NCI-H1694 (cell line): ENCODE measurements at regions not wholly inside any gene's neighbourhood (a gene's known extent, or its start where the extent isn't known, plus 50 kb on each side); places are given as distances from the start of the nearest gene placed in this dataset.
A peak's percentile ranks its signal among the peaks of the same experiment; 100 is the strongest.
"Not testable (repeated sequence)": the region's sequence is repeated elsewhere in the genome, so short reads cannot be mapped to it uniquely, and the experiment has no call there.

Experiments used
- DNase-seq: peaks from one replicate; lab custom pipeline; 2025; lab: John Stamatoyannopoulos, UW

DNA sequence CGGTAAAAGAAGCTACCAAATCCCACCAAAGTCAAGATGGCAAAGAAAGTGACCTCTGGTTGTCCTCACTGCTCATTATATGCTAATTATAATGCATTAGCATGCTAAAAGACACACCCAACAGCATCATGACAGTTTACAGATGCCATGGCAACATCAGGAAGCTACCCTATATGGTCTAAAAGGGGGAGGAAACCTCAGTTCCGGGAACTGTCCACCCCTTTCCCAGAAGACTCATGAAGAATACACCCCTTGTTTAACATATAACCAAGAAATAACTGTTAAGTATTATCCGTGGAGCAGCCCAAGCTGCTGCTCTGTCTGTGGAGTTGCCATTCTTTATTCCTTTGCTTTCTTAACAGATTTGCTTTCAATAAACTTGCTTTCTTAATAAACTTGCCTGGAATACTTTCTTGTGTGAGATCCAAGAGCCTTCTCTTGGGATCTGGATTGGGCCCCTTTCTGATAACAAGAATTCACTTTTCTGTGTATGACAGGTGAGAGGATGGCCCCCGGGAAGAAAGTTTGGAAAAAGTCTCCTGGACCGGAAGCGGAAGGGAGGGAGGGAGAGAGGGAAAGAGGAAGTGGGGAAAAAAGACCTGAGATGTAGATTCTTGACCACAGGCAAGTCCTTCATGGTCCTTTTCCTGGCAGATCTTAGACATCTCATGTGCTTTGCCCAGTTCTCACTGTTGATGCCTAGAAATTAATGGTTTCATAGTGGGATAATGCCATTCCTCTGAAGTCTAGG lies 146.7 kb upstream of the ID4 start:
- no peak for DNase-seq

DNA sequence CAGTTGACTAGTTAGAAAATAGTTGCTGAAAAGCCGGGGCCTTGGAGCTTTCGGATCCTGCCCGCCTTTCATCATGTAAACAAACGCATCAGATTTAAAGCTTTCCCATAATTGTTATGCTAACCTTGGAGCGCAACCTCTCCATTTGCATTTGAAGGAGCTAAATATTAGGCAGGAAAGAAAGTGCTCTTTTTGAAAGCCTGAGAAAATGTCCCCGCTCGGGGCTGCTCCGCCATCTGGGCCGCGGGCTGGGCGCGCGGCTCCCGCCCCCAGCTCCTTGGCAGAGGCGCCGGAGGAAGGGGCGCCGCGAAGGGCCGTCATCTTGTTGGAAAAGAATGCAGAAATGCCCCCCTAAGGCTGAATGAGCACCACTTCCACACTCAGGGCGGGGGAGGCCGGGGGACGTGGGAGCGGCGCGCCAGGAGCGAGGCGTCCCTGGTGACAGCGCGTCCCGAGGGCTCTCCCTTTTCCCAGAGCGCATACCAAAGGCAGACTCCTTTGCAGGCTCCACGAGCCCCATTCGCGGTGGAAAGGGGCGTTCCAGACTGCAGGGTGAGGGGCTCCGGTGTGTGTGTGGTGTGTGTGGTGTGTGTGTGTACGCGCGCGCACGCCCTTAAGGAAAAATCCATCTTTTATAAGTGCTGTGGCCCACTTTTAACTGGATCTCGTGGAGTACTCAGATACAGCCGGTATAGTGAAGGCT lies 145.6 kb upstream of the ID4 start:
- DNase-seq = no peak

DNA sequence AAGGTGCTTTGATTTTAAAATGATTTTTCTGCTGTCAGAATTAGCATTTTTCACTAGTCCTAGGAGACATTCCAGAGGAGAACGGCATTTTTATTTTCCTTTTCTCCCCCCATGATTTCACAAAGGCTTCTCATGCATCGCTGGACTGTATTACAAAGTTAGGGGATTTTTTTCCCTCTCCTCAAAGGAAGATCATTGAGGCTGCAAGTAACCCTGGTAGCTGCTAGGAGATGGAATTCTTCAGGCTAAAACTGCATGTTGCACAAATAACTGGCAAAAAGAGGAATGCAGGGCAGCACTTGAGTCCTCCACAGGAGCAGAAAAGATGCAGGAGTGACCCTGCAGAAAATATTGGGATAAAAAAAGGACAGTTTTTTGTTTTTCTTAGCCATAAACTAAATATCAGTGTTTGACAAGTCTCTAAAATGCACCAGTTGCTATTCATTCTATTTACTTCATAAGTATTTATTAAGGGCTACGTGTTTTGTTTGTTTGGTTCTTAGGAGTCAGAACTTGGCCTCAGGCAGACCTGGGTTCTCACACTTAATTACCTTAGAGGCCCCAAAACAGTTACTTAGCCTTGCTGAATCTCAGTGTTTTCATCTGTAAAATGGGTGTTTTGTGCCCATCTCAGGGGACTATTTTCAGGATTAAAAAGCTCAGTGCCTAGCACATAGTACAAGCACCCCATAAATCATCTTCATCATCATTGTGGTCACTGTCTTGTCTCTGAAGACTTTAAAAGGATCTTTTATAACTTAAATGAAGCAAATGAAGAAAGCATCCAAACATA lies 144.5 kb upstream of the ID4 start:
- DNase-seq = no peak

DNA sequence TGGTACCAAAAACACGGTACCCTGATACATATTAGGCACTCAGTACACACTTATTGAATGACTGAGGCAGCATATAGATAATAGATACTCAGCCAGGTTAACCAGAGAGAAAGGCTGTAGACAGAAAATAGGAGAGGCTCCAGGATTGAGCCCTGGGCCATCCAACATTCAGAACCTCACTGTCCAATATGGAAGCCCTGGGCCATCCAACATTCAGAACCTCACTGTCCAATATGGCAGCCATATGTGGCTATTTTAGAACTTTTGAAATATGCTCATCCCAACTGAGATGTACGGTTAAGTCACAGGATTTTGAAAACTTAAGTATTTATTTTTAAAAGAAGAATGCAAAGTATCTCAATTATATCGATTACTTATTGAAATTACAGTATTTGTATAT lies 142.5 kb upstream of the ID4 start:
- DNase-seq = no peak

DNA sequence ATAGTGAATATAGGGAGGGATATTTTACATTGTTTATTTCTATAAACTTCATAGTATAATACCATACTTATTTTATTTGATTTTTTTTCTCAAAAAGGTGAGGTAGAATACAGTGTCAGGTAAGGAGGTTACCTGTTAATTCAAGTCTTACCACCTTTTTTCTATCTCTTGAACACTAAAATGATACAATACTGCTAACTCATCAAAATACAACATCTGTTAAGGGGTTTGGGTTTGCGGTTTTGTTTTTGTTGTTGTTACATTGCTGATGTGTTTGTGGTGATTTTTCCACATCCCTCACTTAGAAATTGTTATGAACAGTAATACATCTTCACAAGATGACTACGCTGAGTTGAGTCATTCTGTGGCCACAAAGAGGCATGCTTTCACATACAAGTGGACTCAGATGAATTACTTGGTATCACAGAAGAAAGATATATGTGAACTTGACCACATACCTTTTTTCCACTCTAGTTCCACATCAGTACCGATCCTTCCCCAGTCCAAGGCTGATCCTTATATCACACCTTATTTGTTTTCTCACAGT lies 139.4 kb upstream of the ID4 start:
- DNase-seq = no peak

DNA sequence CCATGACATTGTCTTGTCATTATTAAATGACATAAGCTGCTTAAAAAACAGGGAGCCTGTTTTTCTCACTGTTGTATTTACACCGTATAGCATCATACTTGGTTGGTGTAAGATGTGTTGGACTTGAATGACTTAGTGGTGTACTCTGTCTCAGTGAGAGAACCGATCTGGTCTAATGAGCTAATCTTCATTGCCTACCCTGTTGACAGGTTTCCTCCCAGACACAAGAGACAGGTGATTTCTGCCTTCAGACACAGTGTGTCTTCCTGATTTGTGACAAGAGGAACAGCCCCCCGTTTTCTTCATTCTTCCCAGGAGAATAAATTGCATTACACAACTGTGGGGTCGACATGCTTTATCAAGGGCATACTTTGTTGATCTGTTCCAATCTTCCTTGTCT lies 137.2 kb upstream of the ID4 start:
- DNase-seq = no peak

DNA sequence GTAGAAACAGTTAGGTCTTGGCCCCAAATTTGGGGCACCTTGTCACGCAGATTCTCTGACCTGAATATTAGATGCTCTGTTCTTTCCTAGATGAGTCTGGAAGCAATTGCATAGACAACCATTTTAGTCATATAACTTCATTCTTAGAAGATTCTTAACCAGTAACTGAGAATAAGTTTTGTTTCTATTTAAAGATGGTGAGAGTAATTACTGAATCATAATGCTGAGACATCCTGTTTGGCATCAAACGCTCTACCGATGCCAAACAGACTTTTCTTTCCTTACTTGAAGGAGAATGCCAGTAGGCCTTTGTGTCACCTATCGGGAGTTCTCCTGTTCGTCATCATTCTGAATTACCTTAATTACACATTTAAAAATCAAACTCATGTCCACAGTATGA lies 131.6 kb upstream of the ID4 start:
- DNase-seq = no peak

DNA sequence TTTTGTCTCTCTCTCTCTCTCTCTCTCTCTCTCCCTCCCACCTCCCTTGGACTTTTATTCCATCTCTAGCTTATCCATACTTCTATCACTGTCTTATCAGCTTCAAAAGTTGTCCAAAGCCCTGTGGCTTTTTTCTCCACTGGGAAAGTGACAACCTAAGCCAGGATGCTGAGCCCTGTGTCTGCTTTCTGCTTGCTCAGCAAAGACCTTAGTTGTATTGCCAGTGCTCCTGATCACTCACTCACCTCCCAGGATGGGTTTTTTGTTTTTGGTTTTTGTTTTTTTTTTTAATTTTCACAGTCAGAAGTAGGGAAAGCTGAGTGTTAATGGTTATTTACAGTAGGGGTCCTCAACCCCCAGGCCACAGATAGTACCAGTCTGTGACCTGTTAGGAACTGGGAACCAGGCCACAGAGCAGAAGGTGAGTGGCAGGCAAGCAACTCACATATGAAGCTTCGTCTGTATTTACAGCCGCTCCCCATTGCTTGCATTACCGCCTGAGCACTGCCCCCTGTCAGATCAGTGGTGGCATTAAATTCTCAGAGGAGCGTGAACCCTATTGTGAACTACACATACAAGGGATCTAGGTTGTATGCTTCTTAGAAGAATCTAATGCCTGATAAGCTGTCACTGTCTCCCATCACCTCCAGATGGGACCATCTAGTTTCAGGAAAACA lies 125.0 kb upstream of the ID4 start:
- no peak for DNase-seq

DNA sequence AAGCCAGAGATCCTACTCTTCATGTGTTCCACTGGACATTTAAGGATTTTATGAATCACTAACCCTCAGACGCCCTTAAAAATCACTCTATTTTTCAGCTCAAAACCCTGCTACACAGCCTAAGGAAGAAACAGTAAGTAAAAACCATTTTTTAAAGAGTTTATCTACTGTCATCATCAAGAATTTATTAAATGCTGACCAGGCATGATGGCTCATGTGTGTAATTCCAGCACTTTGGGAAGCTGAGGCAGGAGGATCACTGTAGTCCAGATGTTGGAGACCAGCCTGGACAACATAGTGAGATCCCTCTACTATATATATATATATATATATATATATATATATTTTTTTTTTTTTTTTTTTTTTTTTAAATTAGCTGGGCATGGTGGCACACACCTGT lies 124.2 kb upstream of the ID4 start:
- no peak for DNase-seq

DNA sequence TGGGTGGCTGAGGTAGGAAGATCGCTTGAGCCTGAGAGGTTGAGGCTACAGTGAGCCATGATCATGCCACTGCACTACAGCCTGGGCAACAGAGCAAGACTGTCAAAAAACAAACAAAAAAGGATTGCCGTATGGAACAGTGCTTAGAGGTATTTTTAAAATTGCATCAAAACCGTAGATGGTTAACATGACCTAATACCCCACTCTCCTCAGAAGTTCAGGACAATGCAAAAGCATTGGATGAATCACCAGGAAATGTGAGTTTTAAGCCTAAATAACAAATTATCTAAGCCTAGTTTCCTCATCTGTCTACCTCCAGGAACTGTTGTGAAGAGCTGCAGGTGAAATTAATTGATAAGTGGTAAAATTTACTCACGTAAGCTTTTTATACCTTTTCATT lies 123.8 kb upstream of the ID4 start:
- DNase-seq = no peak

DNA sequence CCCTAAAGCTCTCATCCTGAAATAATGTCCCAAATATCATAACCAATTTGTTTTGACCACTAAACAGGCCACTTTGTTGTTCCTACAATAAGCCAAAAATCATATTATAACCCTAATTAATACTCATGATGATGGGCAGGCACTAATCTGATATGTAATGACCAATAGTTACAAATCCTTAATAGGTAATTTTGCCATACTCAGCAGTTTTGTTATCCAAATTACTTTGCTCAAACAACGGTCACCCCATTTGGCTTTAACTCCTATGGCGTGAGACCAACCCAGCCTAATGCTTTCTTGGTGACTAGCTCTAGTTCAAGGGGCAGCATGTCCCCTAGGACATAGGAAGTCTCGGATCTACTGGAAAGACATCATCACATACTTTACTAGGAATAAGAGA lies 123.2 kb upstream of the ID4 start:
- no peak for DNase-seq

DNA sequence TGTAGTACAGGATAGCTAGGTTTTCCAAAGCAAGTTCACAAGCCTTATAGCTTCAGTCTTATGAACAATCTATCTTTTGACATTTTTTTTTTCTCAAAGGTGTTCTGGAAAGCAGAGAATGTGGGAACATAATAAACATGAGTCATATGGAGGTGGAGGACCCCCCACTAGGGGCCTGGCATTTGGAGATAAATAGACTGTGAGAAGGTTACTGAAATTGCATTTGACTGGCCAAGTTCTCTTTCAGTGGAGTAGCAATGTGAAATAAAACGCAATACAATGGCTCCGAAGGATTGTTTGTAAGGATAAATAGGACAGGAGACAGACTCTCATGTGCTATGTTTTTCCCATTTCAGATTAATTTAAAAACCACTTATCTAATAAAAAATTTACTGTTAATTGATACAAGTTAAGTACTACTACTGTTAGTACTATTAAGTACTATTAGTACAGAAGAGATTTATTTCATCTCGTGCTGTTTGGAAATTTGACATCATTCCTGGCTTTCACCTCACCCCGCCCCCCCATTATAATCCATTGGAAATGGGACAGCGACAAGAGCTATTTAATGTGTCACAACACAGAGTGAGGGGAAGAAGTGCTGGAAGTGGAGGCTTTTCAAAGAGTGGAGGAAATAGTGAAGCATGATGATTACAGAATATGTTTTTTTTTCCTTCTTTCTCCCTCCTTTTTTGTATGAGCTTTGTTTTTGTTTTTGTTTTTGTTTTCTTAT lies 122.6 kb upstream of the ID4 start:
- DNase-seq = no peak

DNA sequence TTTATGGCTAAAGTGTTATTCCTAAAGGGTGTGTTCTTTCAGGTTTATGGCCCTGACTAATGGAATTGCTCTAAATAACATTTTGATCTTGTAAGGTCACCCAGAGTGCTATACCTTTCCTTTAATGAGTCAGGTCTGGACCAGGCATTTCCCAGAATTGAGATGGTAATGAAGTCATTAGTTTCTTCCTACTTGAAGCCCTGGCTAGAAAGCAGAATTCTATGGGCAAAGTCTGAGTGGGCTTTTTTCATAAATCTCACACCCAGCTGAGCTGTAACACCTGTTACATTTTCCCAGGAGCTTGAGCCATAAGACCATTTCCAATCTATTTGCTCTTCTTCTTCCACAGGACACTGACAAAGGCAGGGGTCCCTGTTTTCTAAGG lies 122.0 kb upstream of the ID4 start:
- no peak for DNase-seq

DNA sequence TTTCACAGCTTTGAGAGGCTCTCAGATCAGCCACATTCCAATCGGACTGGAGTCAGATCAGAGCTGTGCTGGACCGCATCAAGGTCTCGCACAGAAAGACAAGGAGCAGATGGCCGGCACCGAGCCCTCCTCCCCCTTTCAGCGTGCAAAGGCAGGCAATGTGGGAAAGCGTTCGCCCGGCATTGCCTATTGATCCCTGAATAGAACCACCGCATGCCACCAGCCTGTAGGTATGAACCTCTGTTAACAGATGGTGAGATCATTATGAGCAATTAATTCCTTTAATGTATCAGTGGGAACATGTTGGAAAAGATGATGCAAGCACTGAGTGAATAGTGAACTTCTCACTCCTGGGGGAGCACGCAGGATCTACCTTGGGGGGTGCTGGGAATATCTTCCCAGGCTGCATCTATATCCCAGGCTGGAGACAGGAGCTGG lies 117.5 kb upstream of the ID4 start:
- DNase-seq = peak; percentile 81

DNA sequence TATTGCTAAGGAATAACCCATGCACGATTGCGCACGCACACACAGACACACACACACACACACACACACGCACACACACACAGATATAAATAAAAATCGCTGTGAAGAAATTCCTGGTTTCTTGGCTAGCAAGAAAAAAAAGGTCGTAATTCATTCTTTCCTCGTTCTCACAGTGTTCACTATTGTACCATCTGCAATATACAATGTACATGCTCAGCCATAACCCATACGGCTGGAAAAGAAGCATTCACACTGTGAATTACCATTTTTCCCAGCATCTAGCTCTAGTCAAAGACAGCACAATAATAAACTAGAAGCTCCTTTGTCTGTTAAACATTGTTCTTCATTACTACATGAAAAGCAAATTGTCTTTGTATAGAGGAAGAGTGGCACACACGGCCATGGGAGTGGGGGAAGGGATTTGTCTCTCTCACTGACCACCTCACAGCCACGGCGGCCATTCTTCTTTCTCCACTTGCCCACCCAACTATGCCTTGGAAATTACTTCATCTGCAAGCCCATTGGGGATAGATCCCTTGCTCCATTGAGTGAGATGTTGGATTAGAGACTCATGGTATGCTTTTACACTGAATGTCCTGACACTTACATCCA lies 115.3 kb upstream of the ID4 start:
- no peak for DNase-seq

DNA sequence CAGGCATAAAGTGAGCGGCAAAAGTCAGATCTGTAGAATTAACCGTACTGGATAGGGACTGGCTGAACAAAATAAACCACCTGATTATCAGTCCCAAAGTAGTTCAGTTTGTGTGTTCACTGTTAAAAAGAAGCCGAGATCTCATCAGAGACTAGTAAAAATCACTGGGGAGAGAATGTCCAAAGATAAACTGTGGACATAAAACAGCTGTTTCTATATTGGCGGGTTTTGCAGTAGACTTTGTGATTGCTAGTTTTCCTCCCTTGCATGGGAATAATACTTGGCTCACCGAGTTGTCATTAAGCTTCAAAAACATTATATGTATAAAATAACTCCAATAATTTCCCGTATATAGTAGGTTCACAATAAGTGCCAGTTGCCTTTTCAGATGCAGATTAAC lies 114.2 kb upstream of the ID4 start:
- DNase-seq = no peak

DNA sequence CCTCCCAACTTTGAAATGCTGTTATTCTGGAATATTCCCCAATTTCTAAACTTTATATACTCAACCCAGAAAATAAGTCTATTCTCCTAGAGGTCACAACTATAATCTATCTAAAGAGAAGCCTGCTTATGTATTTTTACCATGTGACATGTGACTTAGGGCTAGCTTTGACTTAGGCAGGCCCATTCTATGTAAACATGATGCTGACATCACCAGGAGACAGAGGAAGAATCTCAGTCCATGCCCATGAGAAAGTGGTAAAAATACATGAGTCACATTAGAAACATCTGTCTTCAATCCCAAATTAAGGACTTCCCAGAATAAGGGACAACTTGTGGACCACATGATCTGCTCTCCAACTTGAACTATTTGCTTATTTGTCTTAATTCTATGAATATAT lies 113.6 kb upstream of the ID4 start:
- DNase-seq = no peak

DNA sequence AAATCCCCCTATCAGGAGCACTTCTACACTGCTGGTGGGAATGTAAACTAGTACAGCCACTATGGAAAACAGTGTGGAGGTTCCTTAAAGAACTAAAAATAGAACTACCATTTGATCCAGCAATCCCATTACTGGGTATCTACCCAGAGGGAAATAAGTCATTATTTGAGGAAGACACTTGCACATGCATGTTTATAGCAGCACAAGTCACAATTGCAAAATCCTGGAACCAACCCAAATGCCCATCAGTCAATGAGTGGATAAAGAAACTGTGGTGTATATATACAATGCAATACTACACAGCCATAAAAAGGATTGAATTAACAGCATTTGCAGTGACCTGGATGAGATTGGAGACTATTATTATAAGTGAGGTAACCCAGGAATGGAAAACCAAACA lies 111.7 kb upstream of the ID4 start:
- not testable (repeated sequence) for DNase-seq

DNA sequence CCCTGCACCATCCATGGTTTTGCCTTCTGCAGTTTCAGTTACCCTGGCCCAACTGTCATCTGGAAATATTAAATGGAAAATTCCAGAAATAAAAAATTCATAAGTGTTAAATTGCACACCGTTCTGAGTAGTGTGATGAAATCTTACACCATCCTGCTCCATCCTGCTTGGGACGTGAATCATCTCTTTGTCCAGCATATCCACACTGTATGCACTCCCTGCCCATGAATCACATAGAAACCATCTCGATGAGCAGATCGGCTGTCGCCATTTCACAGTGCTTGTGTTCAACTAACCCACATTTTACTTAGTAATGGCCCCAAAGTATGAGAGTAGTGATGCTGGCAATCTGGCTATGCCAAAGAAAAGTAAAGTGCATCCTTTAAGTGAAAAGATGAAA lies 105.9 kb upstream of the ID4 start:
- DNase-seq = no peak

DNA sequence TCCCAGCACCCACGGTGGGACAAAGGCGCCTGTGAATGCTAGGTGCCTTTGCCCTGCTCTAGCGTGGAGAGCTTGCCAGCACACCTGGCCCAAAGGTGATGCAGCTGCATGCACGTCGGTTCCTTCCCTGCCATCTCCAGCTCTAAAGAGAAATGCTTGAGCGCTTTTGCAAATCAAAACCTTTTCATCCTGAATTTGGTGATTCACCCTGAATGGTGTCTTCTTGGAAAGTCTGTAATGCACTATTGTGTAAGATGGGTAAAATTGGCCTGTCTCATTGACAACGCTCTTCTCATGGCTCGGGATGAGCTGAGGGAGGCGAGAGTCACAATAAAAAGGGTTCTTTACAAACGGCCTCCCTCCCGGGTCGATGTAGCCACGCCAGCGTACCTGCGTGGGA lies 103.1 kb upstream of the ID4 start:
- no peak for DNase-seq

DNA sequence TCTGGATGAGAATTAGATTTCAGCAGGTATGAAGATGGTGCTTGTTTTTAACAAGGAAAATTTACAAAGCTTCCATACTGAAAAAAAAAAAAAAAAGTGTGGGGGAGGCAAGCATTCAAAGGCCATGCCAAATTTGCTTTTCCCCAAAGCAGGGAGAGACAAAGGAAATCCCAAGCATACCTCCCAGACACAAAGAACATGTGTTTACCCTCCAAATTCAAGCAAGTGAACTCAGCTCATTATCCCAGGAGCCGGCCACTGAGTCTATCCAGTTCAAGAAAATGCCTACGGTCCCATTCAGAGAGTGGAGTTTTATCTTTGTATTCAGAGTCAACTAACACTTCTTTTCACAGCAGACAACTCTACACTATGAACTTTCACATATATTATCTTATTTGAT lies 102.7 kb upstream of the ID4 start:
- no peak for DNase-seq
